Ovary (tissue), 3 donors: ENCODE measurements at regions not wholly inside any gene's neighbourhood (a gene's known extent, or its start where the extent isn't known, plus 50 kb on each side); places are given as distances from the start of the nearest gene placed in this dataset.
"Not testable (repeated sequence)": the region's sequence is repeated elsewhere in the genome, so short reads cannot be mapped to it uniquely, and the experiment has no call there.

Experiments
- CTCF ChIP-seq, 3 donors: fragments of 450-650 bp in 2 of 3; fragments of 200-600 bp in 1 of 3; IDR thresholded peaks; one replicate each; pipeline versions ENCODE4 v1.5.1 to v1.8.0; 2016 to 2022; ENCODE audit warnings: antibody characterized with exemption in 3 of 3, mild to moderate bottlenecking in 1 of 3
- POLR2A ChIP-seq: fragments of 450-650 bp; IDR thresholded peaks from one replicate; pipeline ENCODE4 v1.6.1; 2017; ENCODE audit warnings: antibody characterized with exemption, mild to moderate bottlenecking, moderate library complexity
- donor health status: DM: no; HTN: no; CAD: no.

- TF ChIP-seq CTCF (IDR thresholded peaks at IDR 0.05); POLR2A: not testable (repeated sequence)
Observed at GRCh38 chr13:18677403-18677802, 504.2 kb downstream of the TUBA3C start.
